SU-DHL-6 (cell line): ENCODE measurements at regions not wholly inside any gene's neighbourhood (a gene's known extent, or its start where the extent isn't known, plus 50 kb on each side); places are given as distances from the start of the nearest gene placed in this dataset.

Source experiments
- CTCF ChIP-seq: fragments of 200-600 bp; sonication (generic); IDR thresholded peaks from one replicate; pipeline ENCODE4 v1.5.1; 2017; ENCODE audit warnings: antibody characterized with exemption, mild to moderate bottlenecking, low read length, moderate library complexity; ENCODE audit not compliant: insufficient read depth, poor library complexity, severe bottlenecking
- EZH2phosphoT487 ChIP-seq: fragments of 200-600 bp; sonication (generic), shearing (Covaris generic); conservative IDR thresholded peaks from 2 replicates; pipeline ENCODE4 v1.6.1; 2018; ENCODE audit warnings: mild to moderate bottlenecking, antibody characterized with exemption, low read length, moderate library complexity, mixed read lengths

GRCh38 chr10:21052709-21053104 lies 155.6 kb upstream of the NEBL start:
- no peak for TF ChIP-seq CTCF
- no peak for TF ChIP-seq EZH2phosphoT487
